Mucosa of rectum (tissue), 2 donors: ENCODE measurements at regions not wholly inside any gene's neighbourhood (a gene's known extent, or its start where the extent isn't known, plus 50 kb on each side); places are given as distances from the start of the nearest gene placed in this dataset.
"Not testable (repeated sequence)": the region's sequence is repeated elsewhere in the genome, so short reads cannot be mapped to it uniquely, and the experiment has no call there.

Experiments
- H3K27ac ChIP-seq, 2 donors: one replicate each; pipeline ENCODE4 v1.7.0; 2013; ENCODE audit warnings: inconsistent platforms in 2 of 2, low read depth in 2 of 2, low read length in 2 of 2
- H3K27me3 ChIP-seq, 2 donors: one replicate each; pipeline ENCODE4 v1.7.0; 2013; ENCODE audit warnings: low read length in 2 of 2; ENCODE audit not compliant: control insufficient read depth in 2 of 2, insufficient read depth in 2 of 2
- H3K36me3 ChIP-seq, 2 donors: one replicate each; pipeline ENCODE4 v1.7.0; 2013; ENCODE audit warnings: low read length in 2 of 2; ENCODE audit not compliant: control insufficient read depth in 2 of 2, insufficient read depth in 2 of 2
- H3K4me1 ChIP-seq, 2 donors: one replicate each; pipeline ENCODE4 v1.7.0; 2013; ENCODE audit warnings: low read length in 2 of 2, mild to moderate bottlenecking in 1 of 2; ENCODE audit not compliant: control insufficient read depth in 2 of 2, insufficient read depth in 2 of 2
- H3K4me3 ChIP-seq, 2 donors: one replicate each; pipeline ENCODE4 v1.7.0; 2013; ENCODE audit warnings: low read length in 2 of 2
- H3K9ac ChIP-seq, 2 donors: one replicate each; pipeline ENCODE4 v1.7.0; 2013; ENCODE audit warnings: low read length in 2 of 2, low read depth in 1 of 2, mild to moderate bottlenecking in 1 of 2
- H3K9me3 ChIP-seq, 2 donors: one replicate each; pipeline ENCODE4 v1.7.0; 2013; ENCODE audit warnings: low read length in 2 of 2; ENCODE audit not compliant: control insufficient read depth in 2 of 2
- donor health status: healthy.
- donor health status: Normal muscosa, but diverticular disease.

- Histone ChIP-seq H3K9ac (no peak overlapping the region), H3K27me3 (no peaks in the 10 kb centered on the region), H3K36me3 (no peaks in the 10 kb centered on the region), H3K4me1 (no peaks in the 10 kb centered on the region), H3K4me3 (no peak overlapping the region), H3K27ac (no peak overlapping the region), H3K9me3 (peaks cover 0 to 10% of the 10 kb centered on the region in 2 donors)
These were observed 628.7 kb upstream of the AUTS2 start for GRCh38 chr7:68969571-68969970.

- Histone ChIP-seq H3K9ac (no peak overlapping the region), H3K36me3 (no peaks in the 10 kb centered on the region), H3K4me1 (no peaks in the 10 kb centered on the region), H3K27me3 (no peaks in the 10 kb centered on the region), H3K4me3 (no peak overlapping the region), H3K9me3 (peaks cover 0 to 12% of the 10 kb centered on the region in 2 donors), H3K27ac (no peak overlapping the region)
These were observed 626.5 kb upstream of the AUTS2 start for GRCh38 chr7:68971634-68972340.

GRCh38 chr7:68977385-68978055 lies 620.8 kb upstream of the AUTS2 start:
- H3K9me3 ChIP-seq = peaks cover 0 to 8% of the 10 kb centered on the region in 2 donors
- H3K4me3 ChIP-seq = no peak overlapping the region
- H3K36me3 ChIP-seq = no peaks in the 10 kb centered on the region
- no peaks in the 10 kb centered on the region for H3K4me1 ChIP-seq
- H3K27ac ChIP-seq = no peak overlapping the region
- no peaks in the 10 kb centered on the region for H3K27me3 ChIP-seq
- H3K9ac ChIP-seq = no peak overlapping the region

GRCh38 chr7:68978710-68979109 lies 619.6 kb upstream of the AUTS2 start:
- Histone ChIP-seq H3K27ac (no peak overlapping the region), H3K36me3 (no peaks in the 10 kb centered on the region), H3K4me1 (no peaks in the 10 kb centered on the region), H3K4me3 (no peak overlapping the region), H3K9me3 (peaks cover 0 to 5% of the 10 kb centered on the region in 2 donors), H3K9ac (no peak overlapping the region), H3K27me3 (no peaks in the 10 kb centered on the region)

GRCh38 chr7:68980011-68980410 lies 618.3 kb upstream of the AUTS2 start:
- H3K4me3 ChIP-seq = no peak overlapping the region
- no peak overlapping the region for H3K9ac ChIP-seq
- peaks cover 0 to 3% of the 10 kb centered on the region in 2 donors for H3K9me3 ChIP-seq
- no peak overlapping the region for H3K27ac ChIP-seq
- H3K4me1 ChIP-seq = no peaks in the 10 kb centered on the region
- no peaks in the 10 kb centered on the region for H3K27me3 ChIP-seq
- H3K36me3 ChIP-seq = no peaks in the 10 kb centered on the region

- not testable (repeated sequence) for H3K27ac ChIP-seq, H3K9me3 ChIP-seq
These were observed 617.8 kb upstream of the AUTS2 start for GRCh38 chr7:68980432-68980831.

GRCh38 chr7:68984306-68984705 lies 614.0 kb upstream of the AUTS2 start:
- Histone ChIP-seq H3K9ac (no peak overlapping the region), H3K27me3 (no peaks in the 10 kb centered on the region), H3K9me3 (peaks cover 0 to 3% of the 10 kb centered on the region in 2 donors), H3K27ac (no peak overlapping the region), H3K4me3 (no peak overlapping the region), H3K4me1 (no peaks in the 10 kb centered on the region), H3K36me3 (no peaks in the 10 kb centered on the region)

More at GRCh38 chr7:68980432-68980831, 617.8 kb upstream of the AUTS2 start:
- not testable (repeated sequence) for H3K9ac ChIP-seq, H3K36me3 ChIP-seq, H3K4me1 ChIP-seq, H3K27me3 ChIP-seq, H3K4me3 ChIP-seq

GRCh38 chr7:68994841-68995240 lies 603.4 kb upstream of the AUTS2 start:
- Histone ChIP-seq H3K27me3 (no peaks in the 10 kb centered on the region), H3K27ac (no peak overlapping the region), H3K4me3 (no peak overlapping the region), H3K9ac (no peak overlapping the region), H3K9me3 (peaks cover 0 to 12% of the 10 kb centered on the region in 2 donors), H3K36me3 (no peaks in the 10 kb centered on the region), H3K4me1 (no peaks in the 10 kb centered on the region)

GRCh38 chr7:68998136-68998535 lies 600.1 kb upstream of the AUTS2 start:
- Histone ChIP-seq H3K9me3 (peaks cover 0 to 18% of the 10 kb centered on the region in 2 donors), H3K27me3 (no peaks in the 10 kb centered on the region), H3K36me3 (no peaks in the 10 kb centered on the region), H3K4me3 (no peak overlapping the region), H3K27ac (no peak overlapping the region), H3K9ac (no peak overlapping the region), H3K4me1 (no peaks in the 10 kb centered on the region)

- Histone ChIP-seq H3K27me3 (no peaks in the 10 kb centered on the region), H3K9me3 (peaks cover 0 to 18% of the 10 kb centered on the region in 2 donors), H3K4me1 (no peaks in the 10 kb centered on the region), H3K9ac (no peak overlapping the region), H3K4me3 (no peak overlapping the region), H3K27ac (no peak overlapping the region), H3K36me3 (no peaks in the 10 kb centered on the region)
These were observed 595.9 kb upstream of the AUTS2 start for GRCh38 chr7:69002416-69002815.
